Endothelial cell (in vitro differentiated cells): ENCODE measurements at regions not wholly inside any gene's neighbourhood (a gene's known extent, or its start where the extent isn't known, plus 50 kb on each side); places are given as distances from the start of the nearest gene placed in this dataset.

Experiments
- DNase-seq: peaks from one replicate; pipeline ENCODE4 v3.0.0; 2021; ENCODE audit warnings: low spot score
- H3K27ac Mint-ChIP-seq: one replicate; pipeline ENCODE4 v1.8.0; 2021; ENCODE audit warnings: mixed read lengths, inconsistent platforms; ENCODE audit not compliant: unreplicated experiment
- H3K27me3 Mint-ChIP-seq: one replicate; pipeline ENCODE4 v1.8.0; 2021; ENCODE audit warnings: mild to moderate bottlenecking, moderate library complexity, mixed read lengths, inconsistent platforms; ENCODE audit not compliant: unreplicated experiment
- H3K36me3 Mint-ChIP-seq: one replicate; pipeline ENCODE4 v1.8.0; 2021; ENCODE audit warnings: mild to moderate bottlenecking, low read depth, mixed read lengths, inconsistent platforms; ENCODE audit not compliant: unreplicated experiment
- H3K4me1 Mint-ChIP-seq: one replicate; pipeline ENCODE4 v1.8.0; 2021; ENCODE audit warnings: mild to moderate bottlenecking, mixed read lengths, inconsistent platforms; ENCODE audit not compliant: unreplicated experiment
- H3K4me3 Mint-ChIP-seq: one replicate; pipeline ENCODE4 v1.8.0; 2021; ENCODE audit warnings: mild to moderate bottlenecking, mixed read lengths, inconsistent platforms; ENCODE audit not compliant: unreplicated experiment
- H3K9me3 Mint-ChIP-seq: one replicate; pipeline ENCODE4 v1.8.0; 2021; ENCODE audit warnings: mixed read lengths, inconsistent platforms; ENCODE audit not compliant: unreplicated experiment
- CTCF ChIP-seq: fragments of 200-600 bp; sonication (generic); IDR thresholded peaks from one replicate; pipeline ENCODE4 v1.5.0; 2021; ENCODE audit warnings: antibody characterized with exemption; ENCODE audit not compliant: unreplicated experiment

- no peak for DNase-seq
- no peak overlapping the region for H3K27ac Mint-ChIP-seq
- peaks cover 11% of the 10 kb centered on the region for H3K27me3 Mint-ChIP-seq
These were observed 91.0 kb upstream of the MVB12B start for GRCh38 chr9:126235336-126236243.

GRCh38 chr9:126236273-126236672, 90.4 kb upstream of the MVB12B start:
- Mint-ChIP-seq H3K36me3 (no peaks in the 10 kb centered on the region), H3K27ac (no peak overlapping the region), H3K4me1 (no peaks in the 10 kb centered on the region), H3K9me3 (no peaks in the 10 kb centered on the region), H3K4me3 (no peak overlapping the region), H3K27me3 (peaks cover 11% of the 10 kb centered on the region)
- no peak for TF ChIP-seq CTCF
- no peak for DNase-seq

More at GRCh38 chr9:126235336-126236243, 91.0 kb upstream of the MVB12B start:
- H3K9me3 Mint-ChIP-seq: no peaks in the 10 kb centered on the region
- TF ChIP-seq CTCF: no peak
- H3K36me3 Mint-ChIP-seq: no peaks in the 10 kb centered on the region
- H3K4me1 Mint-ChIP-seq: no peaks in the 10 kb centered on the region
- no peak overlapping the region for H3K4me3 Mint-ChIP-seq

- H3K27ac Mint-ChIP-seq: no peak overlapping the region
- no peak overlapping the region for H3K4me3 Mint-ChIP-seq
- no peaks in the 10 kb centered on the region for H3K9me3 Mint-ChIP-seq
These were observed 88.2 kb upstream of the MVB12B start for GRCh38 chr9:126238415-126238814.

GRCh38 chr9:126239515-126239914, 87.1 kb upstream of the MVB12B start:
- no peaks in the 10 kb centered on the region for H3K4me1 Mint-ChIP-seq
- H3K9me3 Mint-ChIP-seq: no peaks in the 10 kb centered on the region
- H3K4me3 Mint-ChIP-seq: no peak overlapping the region
- no peak overlapping the region for H3K27ac Mint-ChIP-seq
- TF ChIP-seq CTCF: no peak
- no peaks in the 10 kb centered on the region for H3K36me3 Mint-ChIP-seq
- peaks cover 9% of the 10 kb centered on the region for H3K27me3 Mint-ChIP-seq
- no peak for DNase-seq

More at GRCh38 chr9:126238415-126238814, 88.2 kb upstream of the MVB12B start:
- no peak for DNase-seq
- Mint-ChIP-seq H3K4me1 (no peaks in the 10 kb centered on the region), H3K27me3 (peaks cover 11% of the 10 kb centered on the region), H3K36me3 (no peaks in the 10 kb centered on the region)
- no peak for TF ChIP-seq CTCF

- no peak overlapping the region for H3K4me3 Mint-ChIP-seq
- no peak for TF ChIP-seq CTCF
These were observed 85.8 kb upstream of the MVB12B start for GRCh38 chr9:126240835-126241234.

More at GRCh38 chr9:126240835-126241234, 85.8 kb upstream of the MVB12B start:
- H3K4me1 Mint-ChIP-seq: no peaks in the 10 kb centered on the region
- peaks cover 14% of the 10 kb centered on the region for H3K27me3 Mint-ChIP-seq
- no peak overlapping the region for H3K27ac Mint-ChIP-seq
- no peak for DNase-seq
- no peaks in the 10 kb centered on the region for H3K9me3 Mint-ChIP-seq
- H3K36me3 Mint-ChIP-seq: no peaks in the 10 kb centered on the region
